DMS114 treated with DMSO at 0.1 percent for 48 hours (cell line): ENCODE measurements at regions not wholly inside any gene's neighbourhood (a gene's known extent, or its start where the extent isn't known, plus 50 kb on each side); places are given as distances from the start of the nearest gene placed in this dataset.
"Not testable (repeated sequence)": the region's sequence is repeated elsewhere in the genome, so short reads cannot be mapped to it uniquely, and the experiment has no call there.

ENCODE experiments used
- DNase-seq: peaks from one replicate; lab custom pipeline; 2025; ENCODE audit not compliant: unreplicated experiment; lab: John Stamatoyannopoulos, UW

DNA sequence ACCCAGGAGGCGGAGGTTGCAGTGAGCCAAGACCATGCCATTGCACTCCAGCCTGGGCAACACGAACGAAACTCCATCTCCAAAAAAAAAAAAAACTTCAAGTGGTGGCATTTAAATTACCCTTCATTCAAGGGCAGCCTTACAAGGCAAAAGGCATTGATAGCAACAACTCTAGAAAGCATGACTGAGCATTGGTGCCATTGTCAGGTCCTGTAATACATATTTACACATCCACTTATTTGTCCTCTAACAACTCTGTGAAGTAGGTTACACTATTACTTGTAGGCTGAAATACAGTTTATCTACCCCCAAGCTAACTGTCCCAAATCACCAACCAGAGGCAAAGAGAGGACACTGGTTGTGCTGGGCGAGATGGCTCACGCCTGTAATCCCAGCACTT, 52.7 kb upstream of the LARP1 start:
- DNase-seq = no peak

DNA sequence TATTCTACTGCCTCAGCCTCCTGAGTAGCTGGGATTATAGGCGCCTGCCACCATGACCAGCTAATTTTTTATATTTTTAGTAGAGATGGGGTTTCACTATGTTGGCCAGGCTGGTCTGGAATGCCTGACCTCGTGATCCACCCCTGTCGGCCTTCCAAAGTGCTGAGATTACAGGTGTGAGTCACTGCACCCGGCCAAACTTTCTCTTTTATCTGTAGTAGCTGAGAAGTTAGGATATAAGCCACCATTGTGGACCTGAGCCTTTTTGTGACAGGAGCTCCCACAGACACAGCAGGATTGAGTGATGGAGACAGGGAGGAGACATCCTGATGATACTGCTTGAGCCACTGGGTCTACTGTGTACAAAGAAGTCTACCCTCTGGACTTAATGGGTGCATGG, 53.5 kb upstream of the LARP1 start:
- DNase-seq = not testable (repeated sequence)

DNA sequence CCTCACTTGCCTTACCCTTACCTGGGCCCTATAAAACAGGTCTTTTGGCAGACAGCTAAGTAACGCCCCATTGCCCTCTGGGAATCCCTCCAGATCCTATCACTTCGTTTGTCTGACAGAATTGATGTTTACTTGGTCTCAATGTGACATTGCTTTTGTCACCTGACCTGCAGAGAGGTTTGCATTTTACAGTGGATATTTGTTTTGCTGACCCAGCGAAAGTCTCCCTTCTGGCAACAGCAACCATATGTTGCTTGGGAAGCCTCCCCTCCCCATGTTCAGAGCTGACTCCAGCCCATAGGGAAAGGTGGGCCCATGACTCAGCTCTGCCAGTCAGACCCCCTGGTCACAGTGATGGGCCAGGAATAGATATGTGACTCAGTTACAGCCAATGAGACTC, 54.0 kb upstream of the LARP1 start:
- no peak for DNase-seq

- DNase-seq = not testable (repeated sequence)
Measured at GRCh38 chr5:154700289-154700928, 54.8 kb upstream of the LARP1 start.

- DNase-seq = no peak
Measured at GRCh38 chr5:154698763-154699162, 56.4 kb upstream of the LARP1 start.

GRCh38 chr5:154697371-154697770, 57.8 kb upstream of the LARP1 start:
- no peak for DNase-seq

DNA sequence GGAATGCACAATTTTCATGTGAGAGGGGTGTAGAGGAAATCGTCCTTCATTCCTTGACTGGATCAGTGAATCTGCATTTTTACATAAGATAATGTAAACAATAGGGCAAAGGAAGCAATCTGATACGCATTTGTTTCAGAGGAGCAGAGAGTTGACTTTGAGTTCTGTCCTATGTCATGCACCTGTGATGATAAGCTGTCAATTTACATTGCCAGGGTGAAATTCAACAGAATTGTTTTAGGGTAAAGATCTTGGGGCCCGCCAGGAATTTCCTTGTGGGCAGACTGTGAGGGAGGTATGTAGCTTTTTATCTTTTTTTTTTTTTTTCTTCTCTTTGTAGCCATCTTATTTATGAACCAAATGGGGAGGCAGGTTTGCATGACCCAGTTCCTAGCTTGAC, 58.3 kb upstream of the LARP1 start:
- no peak for DNase-seq

DNA sequence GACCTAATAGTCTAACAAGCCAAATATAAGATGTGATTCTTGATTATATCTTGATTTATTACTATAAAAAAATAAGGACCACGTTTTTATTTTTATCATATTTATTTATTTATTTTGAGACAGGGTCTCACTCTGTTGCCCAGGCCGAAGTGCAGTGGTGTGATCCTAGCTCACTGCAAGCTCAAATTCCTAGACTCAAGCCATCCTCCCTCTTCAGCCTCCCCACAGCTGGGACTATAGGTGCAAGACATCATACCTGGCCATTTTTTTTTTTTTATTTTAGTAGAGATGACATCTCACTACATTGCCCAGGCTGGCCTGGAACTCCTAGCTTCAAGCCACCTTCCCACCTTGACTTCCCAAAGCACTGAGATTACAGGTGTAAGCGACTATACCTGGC, 61.0 kb upstream of the LARP1 start:
- no peak for DNase-seq

GRCh38 chr5:154690488-154690887, 64.7 kb upstream of the LARP1 start:
- no peak for DNase-seq

DNA sequence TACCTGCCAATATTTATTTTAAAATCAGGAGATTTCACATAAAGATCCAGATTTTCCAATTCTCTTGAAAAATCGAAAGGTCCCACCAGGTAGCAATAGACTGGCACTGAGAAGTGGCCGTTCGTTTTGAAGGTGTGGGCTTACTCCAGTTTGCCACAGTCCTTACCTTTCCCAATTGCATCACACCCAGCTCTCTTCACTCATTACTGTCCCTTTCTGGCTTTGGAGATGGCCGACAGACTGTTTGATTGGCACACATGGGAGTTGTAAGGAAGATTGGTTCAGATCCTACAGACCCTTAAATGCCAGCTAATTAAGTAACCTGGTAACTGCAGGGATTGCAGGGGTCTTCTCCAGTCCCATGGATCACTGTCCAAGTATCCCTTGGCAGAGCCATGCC, 68.7 kb upstream of the LARP1 start:
- DNase-seq = no peak

- DNase-seq = peak; percentile 45
Measured at GRCh38 chr5:154683101-154683880, 71.9 kb upstream of the LARP1 start.

DNA sequence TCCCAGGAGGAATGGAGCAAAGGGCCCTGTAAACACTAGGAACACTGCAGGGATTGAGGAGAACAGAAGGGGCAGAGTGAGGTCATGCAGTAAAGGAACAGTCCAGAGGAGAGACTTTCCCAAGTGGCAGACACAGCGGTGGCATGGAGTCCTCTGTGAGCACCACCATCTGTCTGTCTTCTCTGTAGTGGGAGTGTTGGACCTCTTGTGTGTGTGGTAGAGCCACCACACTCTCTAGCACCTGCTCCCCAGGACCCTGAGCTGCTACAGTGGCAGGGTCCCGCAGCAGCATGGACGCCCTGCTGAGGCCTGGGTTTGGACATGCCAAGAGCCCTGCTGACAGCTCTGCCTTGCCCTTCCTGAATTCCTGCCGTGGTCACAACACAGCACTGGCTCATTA, 75.7 kb upstream of the LARP1 start:
- DNase-seq = no peak

GRCh38 chr5:154677921-154678320, 77.3 kb upstream of the LARP1 start:
- no peak for DNase-seq

- no peak for DNase-seq
Measured at GRCh38 chr5:154676508-154676907, 78.7 kb upstream of the LARP1 start.

DNA sequence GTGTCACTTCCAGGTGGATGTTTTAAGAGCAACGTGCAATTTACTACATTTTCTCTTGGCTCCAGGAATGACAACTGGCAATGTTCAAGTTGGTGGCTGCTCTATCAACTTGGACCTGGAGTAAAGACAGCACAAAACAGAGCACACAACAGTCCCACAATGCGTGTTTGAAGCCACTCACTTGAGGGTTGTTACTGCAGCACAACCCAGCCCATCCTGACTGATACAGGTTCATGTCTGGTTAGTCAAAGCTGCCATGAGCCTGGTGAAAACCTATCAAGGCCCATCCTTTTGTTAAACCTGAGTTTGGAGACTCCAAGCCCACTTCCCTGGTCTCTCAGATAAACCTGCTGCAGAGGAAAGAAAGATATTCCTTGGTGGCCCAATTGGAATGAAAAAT, 81.1 kb upstream of the LARP1 start:
- no peak for DNase-seq

DNA sequence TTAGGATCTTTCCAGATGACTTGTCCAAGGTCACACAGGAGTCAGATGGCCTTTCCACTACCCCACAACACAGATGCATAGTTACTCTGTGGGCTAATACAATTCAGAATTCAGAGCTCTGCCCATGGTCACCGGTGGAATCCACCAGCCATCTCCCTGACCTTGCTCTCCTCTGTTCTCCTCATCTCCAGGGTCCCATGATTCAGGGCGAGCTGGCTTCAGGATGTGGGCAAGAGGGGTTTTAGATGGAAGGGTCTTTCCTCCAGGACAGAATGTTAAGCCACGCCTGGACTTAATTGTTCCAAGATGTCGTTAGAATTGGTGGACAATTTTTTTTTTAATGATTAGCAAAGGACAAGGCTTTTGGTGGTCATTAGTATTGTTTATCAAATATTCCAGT, 81.7 kb upstream of the LARP1 start:
- DNase-seq = no peak

DNA sequence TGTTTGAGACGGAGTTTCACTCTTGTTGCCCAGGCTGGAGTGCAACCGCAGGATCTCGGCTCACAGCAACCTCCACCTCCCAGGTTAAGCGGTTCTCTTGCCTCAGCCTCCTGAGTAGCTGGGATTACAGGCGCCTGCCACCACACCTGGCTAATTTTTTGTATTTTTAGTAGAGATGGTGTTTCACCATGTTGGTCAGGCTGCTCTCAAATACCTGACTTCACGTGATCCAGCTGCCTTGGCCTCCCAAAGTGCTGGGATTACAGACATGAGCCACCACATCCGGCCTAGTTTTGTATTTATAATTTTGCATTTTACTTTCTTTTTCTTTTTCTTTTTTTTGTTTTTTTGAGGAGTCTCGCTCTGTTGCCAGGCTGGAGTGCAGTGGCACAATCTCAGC, 85.3 kb upstream of the LARP1 start:
- not testable (repeated sequence) for DNase-seq

GRCh38 chr5:154669402-154669801, 85.8 kb upstream of the LARP1 start:
- no peak for DNase-seq

- no peak for DNase-seq
Measured at GRCh38 chr5:154664869-154665268, 90.3 kb upstream of the LARP1 start.

GRCh38 chr5:154663424-154663823, 91.8 kb upstream of the LARP1 start:
- DNase-seq = no peak

DNA sequence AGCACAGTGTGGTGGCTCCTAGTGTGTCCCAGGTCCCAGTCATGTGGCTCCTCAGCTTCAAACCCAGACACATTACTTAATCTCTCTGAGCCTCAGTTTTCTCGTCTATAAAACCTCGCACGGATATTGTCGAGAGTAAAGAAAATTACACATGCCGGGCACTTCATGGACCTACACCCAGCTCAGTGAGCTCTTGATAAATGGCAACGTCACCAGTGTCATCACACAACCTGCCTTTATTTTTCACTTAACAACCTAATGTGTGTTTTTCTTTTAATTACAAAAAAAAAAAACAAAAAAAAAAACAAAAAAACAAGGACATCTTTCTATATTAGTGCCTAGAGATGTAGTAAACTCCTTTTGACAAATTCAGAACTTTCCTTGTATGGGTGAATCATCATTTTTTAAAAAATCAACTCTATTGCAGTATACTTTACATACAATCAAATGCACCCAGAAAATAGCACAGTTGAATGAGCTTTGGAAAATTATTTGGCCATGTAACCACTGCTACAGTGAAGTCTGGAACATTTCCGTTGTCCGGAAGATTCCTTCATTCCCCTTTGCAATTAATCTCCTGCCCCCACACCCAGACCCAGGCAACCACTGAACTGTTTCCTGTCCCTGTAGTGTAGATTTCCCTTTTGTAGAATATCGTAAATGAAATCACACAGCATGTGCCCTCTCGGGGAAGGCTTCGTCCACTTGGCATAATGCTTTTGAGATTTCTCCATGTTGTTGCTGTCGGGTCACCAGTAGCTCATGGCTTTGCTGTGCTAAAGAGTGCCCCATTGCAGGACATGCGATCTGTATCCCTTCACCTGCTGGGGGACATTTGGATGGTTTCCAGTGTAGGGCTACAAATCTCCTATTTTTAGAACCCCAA, 100.4 kb upstream of the LARP1 start:
- DNase-seq = no peak
